OCI-LY3 (cell line): ENCODE measurements at regions not wholly inside any gene's neighbourhood (a gene's known extent, or its start where the extent isn't known, plus 50 kb on each side); places are given as distances from the start of the nearest gene placed in this dataset.

Experiments
- EZH2phosphoT487 ChIP-seq: fragments of 200-600 bp; shearing (Covaris generic); IDR thresholded peaks from 2 replicates; pipeline ENCODE4 v1.6.1; 2018; ENCODE audit warnings: antibody characterized with exemption, mixed run types, low read depth
- TF ChIP-seq, protein P1 (sequence below): fragments of 200-600, 300-600 bp; sonication (generic); IDR thresholded peaks from 2 replicates; pipeline ENCODE4 v1.5.1; 2014; ENCODE audit warnings: antibody characterized with exemption, low read length, low read depth

- TF ChIP-seq, protein P1, sequence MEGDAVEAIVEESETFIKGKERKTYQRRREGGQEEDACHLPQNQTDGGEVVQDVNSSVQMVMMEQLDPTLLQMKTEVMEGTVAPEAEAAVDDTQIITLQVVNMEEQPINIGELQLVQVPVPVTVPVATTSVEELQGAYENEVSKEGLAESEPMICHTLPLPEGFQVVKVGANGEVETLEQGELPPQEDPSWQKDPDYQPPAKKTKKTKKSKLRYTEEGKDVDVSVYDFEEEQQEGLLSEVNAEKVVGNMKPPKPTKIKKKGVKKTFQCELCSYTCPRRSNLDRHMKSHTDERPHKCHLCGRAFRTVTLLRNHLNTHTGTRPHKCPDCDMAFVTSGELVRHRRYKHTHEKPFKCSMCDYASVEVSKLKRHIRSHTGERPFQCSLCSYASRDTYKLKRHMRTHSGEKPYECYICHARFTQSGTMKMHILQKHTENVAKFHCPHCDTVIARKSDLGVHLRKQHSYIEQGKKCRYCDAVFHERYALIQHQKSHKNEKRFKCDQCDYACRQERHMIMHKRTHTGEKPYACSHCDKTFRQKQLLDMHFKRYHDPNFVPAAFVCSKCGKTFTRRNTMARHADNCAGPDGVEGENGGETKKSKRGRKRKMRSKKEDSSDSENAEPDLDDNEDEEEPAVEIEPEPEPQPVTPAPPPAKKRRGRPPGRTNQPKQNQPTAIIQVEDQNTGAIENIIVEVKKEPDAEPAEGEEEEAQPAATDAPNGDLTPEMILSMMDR = no peak
- no peak for TF ChIP-seq EZH2phosphoT487
Measured at GRCh38 chr7:115153769-115154477, 232.0 kb downstream of the MDFIC start.
